ENCODE measurements at regions not wholly inside any gene's neighbourhood (a gene's known extent, or its start where the extent isn't known, plus 50 kb on each side); places are given as distances from the start of the nearest gene placed in this dataset.

DNA sequence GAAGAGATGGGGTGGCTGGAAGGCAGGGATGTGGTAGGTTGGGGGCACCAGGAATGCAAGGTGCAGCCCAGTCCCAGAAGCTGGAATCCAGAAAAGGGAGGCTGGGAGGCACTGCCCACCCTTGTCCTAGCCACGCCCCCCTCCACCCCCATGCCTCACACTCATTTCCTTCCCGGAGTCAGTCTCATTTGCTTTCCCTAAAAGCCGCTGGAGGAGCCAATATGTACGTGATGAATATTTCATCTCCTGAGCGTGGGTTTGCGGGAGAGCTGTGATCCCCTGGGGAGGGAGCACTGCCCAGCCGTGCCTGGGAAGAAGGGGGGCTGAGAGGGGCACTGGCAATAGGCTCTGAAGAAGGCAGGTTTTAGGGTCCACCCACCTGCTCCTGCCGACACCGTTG is 124.5 kb upstream of the LHX1 start:
- DNase-seq (ENCODE audit: low read depth, low spot score): no peak

More for the DNA sequence above, 124.5 kb upstream of the LHX1 start:
- no peaks in the 10 kb centered on the region for H3K36me3 ChIP-seq (ENCODE audit: control insufficient read depth in 1 of 2, insufficient read depth in 2 of 2, low read length in 2 of 2)
- H2AFZ ChIP-seq (ENCODE audit: low read depth, low read length, poor library complexity, severe bottlenecking): no peak overlapping the region
- H3K27ac ChIP-seq (ENCODE audit: low read depth, low read length): no peak overlapping the region
- ChIA-PET RAD21 (ENCODE audit: low non-redundant PET in 1 of 2, low total read pairs in 2 of 2, uncharacterized antibody in 2 of 2, unreplicated experiment in 2 of 2) (no interaction called here), CTCF (no interaction called here), POLR2A (no interaction called here)
- H4K20me1 ChIP-seq (ENCODE audit: insufficient read depth): no peaks in the 10 kb centered on the region
- no peaks in the 10 kb centered on the region for H3K27me3 ChIP-seq (ENCODE audit: insufficient read depth, low read length)
- H3K4me3 ChIP-seq (replicated peaks in 1 of 2; ENCODE audit: low read depth in 1 of 2, low read length in 2 of 2): no peak overlapping the region
- no TSS peak for BruUV-seq (replicated peaks)
- TF ChIP-seq, protein P1, sequence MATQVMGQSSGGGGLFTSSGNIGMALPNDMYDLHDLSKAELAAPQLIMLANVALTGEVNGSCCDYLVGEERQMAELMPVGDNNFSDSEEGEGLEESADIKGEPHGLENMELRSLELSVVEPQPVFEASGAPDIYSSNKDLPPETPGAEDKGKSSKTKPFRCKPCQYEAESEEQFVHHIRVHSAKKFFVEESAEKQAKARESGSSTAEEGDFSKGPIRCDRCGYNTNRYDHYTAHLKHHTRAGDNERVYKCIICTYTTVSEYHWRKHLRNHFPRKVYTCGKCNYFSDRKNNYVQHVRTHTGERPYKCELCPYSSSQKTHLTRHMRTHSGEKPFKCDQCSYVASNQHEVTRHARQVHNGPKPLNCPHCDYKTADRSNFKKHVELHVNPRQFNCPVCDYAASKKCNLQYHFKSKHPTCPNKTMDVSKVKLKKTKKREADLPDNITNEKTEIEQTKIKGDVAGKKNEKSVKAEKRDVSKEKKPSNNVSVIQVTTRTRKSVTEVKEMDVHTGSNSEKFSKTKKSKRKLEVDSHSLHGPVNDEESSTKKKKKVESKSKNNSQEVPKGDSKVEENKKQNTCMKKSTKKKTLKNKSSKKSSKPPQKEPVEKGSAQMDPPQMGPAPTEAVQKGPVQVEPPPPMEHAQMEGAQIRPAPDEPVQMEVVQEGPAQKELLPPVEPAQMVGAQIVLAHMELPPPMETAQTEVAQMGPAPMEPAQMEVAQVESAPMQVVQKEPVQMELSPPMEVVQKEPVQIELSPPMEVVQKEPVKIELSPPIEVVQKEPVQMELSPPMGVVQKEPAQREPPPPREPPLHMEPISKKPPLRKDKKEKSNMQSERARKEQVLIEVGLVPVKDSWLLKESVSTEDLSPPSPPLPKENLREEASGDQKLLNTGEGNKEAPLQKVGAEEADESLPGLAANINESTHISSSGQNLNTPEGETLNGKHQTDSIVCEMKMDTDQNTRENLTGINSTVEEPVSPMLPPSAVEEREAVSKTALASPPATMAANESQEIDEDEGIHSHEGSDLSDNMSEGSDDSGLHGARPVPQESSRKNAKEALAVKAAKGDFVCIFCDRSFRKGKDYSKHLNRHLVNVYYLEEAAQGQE (IDR thresholded peaks at IDR 0.05; ENCODE audit: low read depth): no peak
- no peak for TF ChIP-seq ELF1 (IDR thresholded peaks at IDR 0.05; ENCODE audit: borderline replicate concordance, low read depth)
- TF ChIP-seq, protein P2, sequence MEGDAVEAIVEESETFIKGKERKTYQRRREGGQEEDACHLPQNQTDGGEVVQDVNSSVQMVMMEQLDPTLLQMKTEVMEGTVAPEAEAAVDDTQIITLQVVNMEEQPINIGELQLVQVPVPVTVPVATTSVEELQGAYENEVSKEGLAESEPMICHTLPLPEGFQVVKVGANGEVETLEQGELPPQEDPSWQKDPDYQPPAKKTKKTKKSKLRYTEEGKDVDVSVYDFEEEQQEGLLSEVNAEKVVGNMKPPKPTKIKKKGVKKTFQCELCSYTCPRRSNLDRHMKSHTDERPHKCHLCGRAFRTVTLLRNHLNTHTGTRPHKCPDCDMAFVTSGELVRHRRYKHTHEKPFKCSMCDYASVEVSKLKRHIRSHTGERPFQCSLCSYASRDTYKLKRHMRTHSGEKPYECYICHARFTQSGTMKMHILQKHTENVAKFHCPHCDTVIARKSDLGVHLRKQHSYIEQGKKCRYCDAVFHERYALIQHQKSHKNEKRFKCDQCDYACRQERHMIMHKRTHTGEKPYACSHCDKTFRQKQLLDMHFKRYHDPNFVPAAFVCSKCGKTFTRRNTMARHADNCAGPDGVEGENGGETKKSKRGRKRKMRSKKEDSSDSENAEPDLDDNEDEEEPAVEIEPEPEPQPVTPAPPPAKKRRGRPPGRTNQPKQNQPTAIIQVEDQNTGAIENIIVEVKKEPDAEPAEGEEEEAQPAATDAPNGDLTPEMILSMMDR (IDR thresholded peaks at IDR 0.05 in 2 of 3, conservative IDR thresholded peaks at IDR 0.05 in 1 of 3; ENCODE audit: borderline replicate concordance in 1 of 3, insufficient read depth in 1 of 3, low read depth in 2 of 3, low read length in 2 of 3): no peak
- no peak for TF ChIP-seq CEBPB (IDR thresholded peaks at IDR 0.05; ENCODE audit: low read depth)
- no peak for TF ChIP-seq POLR2AphosphoS5 (IDR thresholded peaks at IDR 0.05; ENCODE audit: low read depth, low read length)
- TF ChIP-seq EZH2 (IDR thresholded peaks at IDR 0.05): no peak
- TF ChIP-seq, protein P3, sequence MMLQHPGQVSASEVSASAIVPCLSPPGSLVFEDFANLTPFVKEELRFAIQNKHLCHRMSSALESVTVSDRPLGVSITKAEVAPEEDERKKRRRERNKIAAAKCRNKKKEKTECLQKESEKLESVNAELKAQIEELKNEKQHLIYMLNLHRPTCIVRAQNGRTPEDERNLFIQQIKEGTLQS (IDR thresholded peaks at IDR 0.05): no peak
- TF ChIP-seq FOSL1 (IDR thresholded peaks at IDR 0.05; ENCODE audit: low read depth): no peak
- H3K9me2 ChIP-seq (ENCODE audit: insufficient read depth): no peaks in the 10 kb centered on the region
- H3K9ac ChIP-seq (ENCODE audit: low read length): no peak overlapping the region
- no peak overlapping the region for H3K4me2 ChIP-seq (ENCODE audit: low read length)
- no peak for ATAC-seq
- no peaks in the 10 kb centered on the region for H3K79me2 ChIP-seq (ENCODE audit: insufficient read depth, low read length)
- H3K4me1 ChIP-seq (ENCODE audit: control insufficient read depth in 1 of 2, insufficient read depth in 2 of 2, low read length in 2 of 2): no peaks in the 10 kb centered on the region
- intact Hi-C loops (cut with micrococcal nuclease): no loop called here
- H3K9me3 ChIP-seq (ENCODE audit: control insufficient read depth in 1 of 2, insufficient read depth in 1 of 2, low read depth in 1 of 2, low read length in 2 of 2): no peaks in the 10 kb centered on the region
